ENCODE measurements at regions not wholly inside any gene's neighbourhood (a gene's known extent, or its start where the extent isn't known, plus 50 kb on each side); places are given as distances from the start of the nearest gene placed in this dataset.
A peak's percentile ranks its signal among the peaks of the same experiment; 100 is the strongest.

DNA sequence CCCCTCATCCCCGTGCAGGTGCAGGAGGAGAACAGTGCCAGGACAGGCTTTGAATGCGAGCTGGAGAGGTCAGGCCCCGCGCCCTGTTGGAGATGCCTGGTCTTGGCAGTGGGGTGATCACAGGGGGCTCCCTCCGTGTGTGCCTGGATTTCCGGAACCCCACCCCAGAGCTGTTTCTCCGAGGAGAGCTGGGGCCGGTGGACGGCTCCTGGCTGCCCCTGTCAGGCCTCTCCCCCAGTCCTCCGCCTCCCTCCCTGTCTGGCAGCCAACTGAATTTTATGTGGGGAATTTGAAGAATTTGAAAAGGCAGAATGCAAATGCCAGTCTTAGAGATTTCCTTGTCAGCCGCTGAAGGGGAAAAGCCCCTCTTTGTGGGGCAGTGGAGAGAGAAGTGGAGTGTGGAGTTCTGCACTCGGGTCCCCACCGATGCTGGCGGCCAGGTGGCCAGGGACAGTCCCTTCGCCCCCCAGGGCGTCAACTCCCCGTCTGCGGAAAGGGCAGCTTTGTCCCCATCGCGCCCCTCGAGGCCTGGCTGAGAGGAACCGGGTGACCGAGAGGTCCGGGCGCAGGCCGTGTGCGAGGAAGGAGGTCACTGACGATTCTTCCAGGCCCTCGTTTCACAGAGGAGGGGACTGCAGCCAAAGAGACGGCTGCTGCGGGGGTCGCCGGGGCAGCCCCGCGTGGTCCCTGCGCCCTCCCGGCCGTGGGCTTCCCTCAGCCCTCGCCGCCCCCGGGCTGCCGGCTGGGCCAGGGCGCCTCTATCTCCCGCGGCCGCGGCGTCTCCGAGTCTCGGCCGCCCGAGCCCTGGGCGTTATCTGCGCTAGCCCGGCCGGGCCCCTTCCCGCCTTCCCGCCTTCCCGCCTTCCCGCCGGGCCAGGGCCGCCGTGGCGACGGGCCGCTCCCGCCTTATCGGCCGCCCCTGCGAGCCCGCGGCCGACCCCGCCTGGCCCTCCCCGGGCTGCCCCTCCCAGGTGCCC lies 56.0 kb upstream of the LCTL start (continued):
- TF ChIP-seq, protein P1, sequence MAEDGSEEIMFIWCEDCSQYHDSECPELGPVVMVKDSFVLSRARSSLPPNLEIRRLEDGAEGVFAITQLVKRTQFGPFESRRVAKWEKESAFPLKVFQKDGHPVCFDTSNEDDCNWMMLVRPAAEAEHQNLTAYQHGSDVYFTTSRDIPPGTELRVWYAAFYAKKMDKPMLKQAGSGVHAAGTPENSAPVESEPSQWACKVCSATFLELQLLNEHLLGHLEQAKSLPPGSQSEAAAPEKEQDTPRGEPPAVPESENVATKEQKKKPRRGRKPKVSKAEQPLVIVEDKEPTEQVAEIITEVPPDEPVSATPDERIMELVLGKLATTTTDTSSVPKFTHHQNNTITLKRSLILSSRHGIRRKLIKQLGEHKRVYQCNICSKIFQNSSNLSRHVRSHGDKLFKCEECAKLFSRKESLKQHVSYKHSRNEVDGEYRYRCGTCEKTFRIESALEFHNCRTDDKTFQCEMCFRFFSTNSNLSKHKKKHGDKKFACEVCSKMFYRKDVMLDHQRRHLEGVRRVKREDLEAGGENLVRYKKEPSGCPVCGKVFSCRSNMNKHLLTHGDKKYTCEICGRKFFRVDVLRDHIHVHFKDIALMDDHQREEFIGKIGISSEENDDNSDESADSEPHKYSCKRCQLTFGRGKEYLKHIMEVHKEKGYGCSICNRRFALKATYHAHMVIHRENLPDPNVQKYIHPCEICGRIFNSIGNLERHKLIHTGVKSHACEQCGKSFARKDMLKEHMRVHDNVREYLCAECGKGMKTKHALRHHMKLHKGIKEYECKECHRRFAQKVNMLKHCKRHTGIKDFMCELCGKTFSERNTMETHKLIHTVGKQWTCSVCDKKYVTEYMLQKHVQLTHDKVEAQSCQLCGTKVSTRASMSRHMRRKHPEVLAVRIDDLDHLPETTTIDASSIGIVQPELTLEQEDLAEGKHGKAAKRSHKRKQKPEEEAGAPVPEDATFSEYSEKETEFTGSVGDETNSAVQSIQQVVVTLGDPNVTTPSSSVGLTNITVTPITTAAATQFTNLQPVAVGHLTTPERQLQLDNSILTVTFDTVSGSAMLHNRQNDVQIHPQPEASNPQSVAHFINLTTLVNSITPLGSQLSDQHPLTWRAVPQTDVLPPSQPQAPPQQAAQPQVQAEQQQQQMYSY (CRISPR knock-in tag; IDR thresholded peaks at IDR 0.05): no peak
- TF ChIP-seq CBFB (CRISPR knock-in tag; IDR thresholded peaks at IDR 0.05; ENCODE audit: low read depth): no peak

DNA sequence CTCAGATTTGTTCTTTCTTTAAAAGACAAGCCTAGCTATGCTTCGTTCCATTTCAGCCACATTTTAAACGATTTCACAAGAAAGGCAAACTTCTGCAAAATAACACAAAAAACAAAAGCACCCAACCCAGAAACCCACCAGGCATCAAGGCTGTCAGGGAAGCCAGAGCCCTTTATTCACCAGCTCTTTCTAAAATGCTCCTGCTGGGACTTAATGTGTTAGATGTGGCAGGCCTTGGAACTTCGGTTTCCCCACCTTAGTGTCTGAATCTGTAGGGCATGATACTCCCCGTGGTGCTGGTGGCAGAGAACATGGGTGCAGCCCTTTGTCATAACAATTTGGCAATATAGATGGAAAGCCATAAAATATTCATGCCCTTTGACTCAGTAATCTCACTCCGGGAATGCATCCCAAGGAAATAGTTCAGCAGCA lies 56.8 kb upstream of the LCTL start:
- H3K27me3 Mint-ChIP-seq (ENCODE audit: low read depth): peaks cover 5% of the 10 kb centered on the region
- 0 out of 2 replicates have a peak overlapping the region, but pooled peaks have one; percentile 27 for H3K27ac Mint-ChIP-seq
- H3K4me3 Mint-ChIP-seq: peak overlapping the region; percentile 61
- peaks cover 68% of the 10 kb centered on the region for H3K4me1 Mint-ChIP-seq
- no peak for DNase-seq (ENCODE audit: low spot score)
- TF ChIP-seq ZNF317 (CRISPR knock-in tag; IDR thresholded peaks at IDR 0.05; ENCODE audit: borderline replicate concordance, low read depth): no peak
- peak; percentile 41; the same call in 1 of the 2 replicates for TF ChIP-seq ZNF423 (CRISPR knock-in tag; IDR thresholded peaks at IDR 0.05)
- POLR2A ChIA-PET: interaction anchor here (1.2 kb wide), 1 partner anchor 51 kb away, joined by 3 read pairs; no protein-coding TSS in a partner anchor
- H3K9me3 Mint-ChIP-seq: no peaks in the 10 kb centered on the region
- H3K36me3 Mint-ChIP-seq: no peaks in the 10 kb centered on the region
- CTCF ChIA-PET: interaction anchor here (0.7 to 7.5 kb wide), 9 partner anchors 8 to 543 kb away, joined by 3 to 87 read pairs (median 3); partner anchors contain the start of gene SMAD6
- no peak for ATAC-seq

DNA sequence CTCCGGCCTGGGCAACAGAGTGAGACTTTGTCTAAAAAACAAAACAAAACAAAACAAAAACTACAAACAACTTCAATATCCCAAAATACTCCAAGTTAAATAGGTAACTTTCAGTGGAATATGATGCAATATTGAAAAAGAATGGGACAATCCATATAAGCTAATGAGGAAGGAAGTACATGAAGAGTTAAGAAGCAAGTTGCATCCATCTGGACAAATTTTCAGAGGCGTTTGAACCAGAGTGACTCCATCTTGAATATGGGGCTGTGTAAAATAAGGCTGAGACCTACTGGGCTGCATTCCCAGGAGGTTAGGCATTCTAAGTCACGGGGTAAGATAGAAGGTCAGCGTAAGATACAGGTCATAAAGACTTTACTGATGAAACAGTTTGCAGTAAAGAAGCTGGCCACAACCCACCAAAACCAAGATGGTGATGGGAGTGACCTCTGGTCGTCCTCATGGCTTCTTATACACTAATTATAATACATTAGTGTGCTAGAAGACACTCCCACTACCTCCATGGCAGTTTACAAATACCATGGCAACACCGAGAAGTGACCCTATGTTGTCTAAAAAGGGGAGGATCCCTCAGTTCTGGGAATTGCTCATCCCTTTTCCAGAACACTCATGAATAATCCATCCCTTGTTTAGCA lies 58.1 kb upstream of the LCTL start:
- Mint-ChIP-seq H3K27me3 (ENCODE audit: low read depth) (peaks cover 5% of the 10 kb centered on the region), H3K4me1 (peaks cover 73% of the 10 kb centered on the region)

More for the DNA sequence above, 58.1 kb upstream of the LCTL start:
- Mint-ChIP-seq H3K27ac (peak overlapping the region; percentile 45; the same call in 1 of the 2 replicates), H3K4me3 (no peak overlapping the region), H3K9me3 (no peaks in the 10 kb centered on the region), H3K36me3 (no peaks in the 10 kb centered on the region)
- POLR2A ChIA-PET: no interaction called here
- TF ChIP-seq SP1 (CRISPR knock-in tag; conservative IDR thresholded peaks at IDR 0.05): no peak
- no peak for TF ChIP-seq NR2C2 (CRISPR knock-in tag; IDR thresholded peaks at IDR 0.05)
- TF ChIP-seq, protein P2, sequence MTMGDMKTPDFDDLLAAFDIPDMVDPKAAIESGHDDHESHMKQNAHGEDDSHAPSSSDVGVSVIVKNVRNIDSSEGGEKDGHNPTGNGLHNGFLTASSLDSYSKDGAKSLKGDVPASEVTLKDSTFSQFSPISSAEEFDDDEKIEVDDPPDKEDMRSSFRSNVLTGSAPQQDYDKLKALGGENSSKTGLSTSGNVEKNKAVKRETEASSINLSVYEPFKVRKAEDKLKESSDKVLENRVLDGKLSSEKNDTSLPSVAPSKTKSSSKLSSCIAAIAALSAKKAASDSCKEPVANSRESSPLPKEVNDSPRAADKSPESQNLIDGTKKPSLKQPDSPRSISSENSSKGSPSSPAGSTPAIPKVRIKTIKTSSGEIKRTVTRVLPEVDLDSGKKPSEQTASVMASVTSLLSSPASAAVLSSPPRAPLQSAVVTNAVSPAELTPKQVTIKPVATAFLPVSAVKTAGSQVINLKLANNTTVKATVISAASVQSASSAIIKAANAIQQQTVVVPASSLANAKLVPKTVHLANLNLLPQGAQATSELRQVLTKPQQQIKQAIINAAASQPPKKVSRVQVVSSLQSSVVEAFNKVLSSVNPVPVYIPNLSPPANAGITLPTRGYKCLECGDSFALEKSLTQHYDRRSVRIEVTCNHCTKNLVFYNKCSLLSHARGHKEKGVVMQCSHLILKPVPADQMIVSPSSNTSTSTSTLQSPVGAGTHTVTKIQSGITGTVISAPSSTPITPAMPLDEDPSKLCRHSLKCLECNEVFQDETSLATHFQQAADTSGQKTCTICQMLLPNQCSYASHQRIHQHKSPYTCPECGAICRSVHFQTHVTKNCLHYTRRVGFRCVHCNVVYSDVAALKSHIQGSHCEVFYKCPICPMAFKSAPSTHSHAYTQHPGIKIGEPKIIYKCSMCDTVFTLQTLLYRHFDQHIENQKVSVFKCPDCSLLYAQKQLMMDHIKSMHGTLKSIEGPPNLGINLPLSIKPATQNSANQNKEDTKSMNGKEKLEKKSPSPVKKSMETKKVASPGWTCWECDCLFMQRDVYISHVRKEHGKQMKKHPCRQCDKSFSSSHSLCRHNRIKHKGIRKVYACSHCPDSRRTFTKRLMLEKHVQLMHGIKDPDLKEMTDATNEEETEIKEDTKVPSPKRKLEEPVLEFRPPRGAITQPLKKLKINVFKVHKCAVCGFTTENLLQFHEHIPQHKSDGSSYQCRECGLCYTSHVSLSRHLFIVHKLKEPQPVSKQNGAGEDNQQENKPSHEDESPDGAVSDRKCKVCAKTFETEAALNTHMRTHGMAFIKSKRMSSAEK (CRISPR knock-in tag; IDR thresholded peaks at IDR 0.05; ENCODE audit: borderline replicate concordance): peak; percentile 82; the same call in 1 of the 2 replicates
- 0 out of 2 replicates have a peak, but pooled peaks have one; percentile 9 for TF ChIP-seq MXD4 (CRISPR knock-in tag; IDR thresholded peaks at IDR 0.05; ENCODE audit: borderline replicate concordance)
- TF ChIP-seq, protein P3, sequence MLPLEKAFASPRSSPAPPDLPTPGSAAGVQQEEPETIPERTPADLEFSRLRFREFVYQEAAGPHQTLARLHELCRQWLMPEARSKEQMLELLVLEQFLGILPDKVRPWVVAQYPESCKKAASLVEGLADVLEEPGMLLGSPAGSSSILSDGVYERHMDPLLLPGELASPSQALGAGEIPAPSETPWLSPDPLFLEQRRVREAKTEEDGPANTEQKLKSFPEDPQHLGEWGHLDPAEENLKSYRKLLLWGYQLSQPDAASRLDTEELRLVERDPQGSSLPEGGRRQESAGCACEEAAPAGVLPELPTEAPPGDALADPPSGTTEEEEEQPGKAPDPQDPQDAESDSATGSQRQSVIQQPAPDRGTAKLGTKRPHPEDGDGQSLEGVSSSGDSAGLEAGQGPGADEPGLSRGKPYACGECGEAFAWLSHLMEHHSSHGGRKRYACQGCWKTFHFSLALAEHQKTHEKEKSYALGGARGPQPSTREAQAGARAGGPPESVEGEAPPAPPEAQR (CRISPR knock-in tag; IDR thresholded peaks at IDR 0.05): 0 out of 2 replicates have a peak, but pooled peaks have one; percentile 82
- 0 out of 2 replicates have a peak, but pooled peaks have one; percentile 35 for TF ChIP-seq ZNF396 (CRISPR knock-in tag; IDR thresholded peaks at IDR 0.05; ENCODE audit: borderline replicate concordance)
- TF ChIP-seq ZNF423 (CRISPR knock-in tag; IDR thresholded peaks at IDR 0.05): peak; percentile 35; the same call in 1 of the 2 replicates
- no peak for TF ChIP-seq FOXK1 (CRISPR knock-in tag; IDR thresholded peaks at IDR 0.05)
- no peak for DNase-seq (ENCODE audit: low spot score)
- ATAC-seq: no peak
- CTCF ChIA-PET: interaction anchor here (1.0 to 7.5 kb wide), 2 partner anchors 80 to 238 kb away, joined by 4 to 87 read pairs; partner anchors contain the start of gene SMAD6

Data from WTC11 (cell line).